ENCODE measurements at regions not wholly inside any gene's neighbourhood (a gene's known extent, or its start where the extent isn't known, plus 50 kb on each side); places are given as distances from the start of the nearest gene placed in this dataset.

GRCh38 chr7:52273685-52274610 is 761.5 kb upstream of the POM121L12 start:
- no peaks in the 10 kb centered on the region for H3K9me3 Mint-ChIP-seq
- WGBS, 2 experiments (ENCODE audit: insufficient coverage in 1 of 2, insufficient read length in 1 of 2), result 96 to 97% methylated on average over 31 to 60 of the region's 60 CpGs
- Histone ChIP-seq H3K27ac (ENCODE audit: low read depth, low read length) (no peak overlapping the region), H3K9ac (ENCODE audit: extremely low read depth, low read length, poor library complexity, severe bottlenecking) (no peak overlapping the region), H3K4me3 (ENCODE audit: low read length) (no peak overlapping the region), H3K36me3 (ENCODE audit: control insufficient read depth, insufficient read depth, low read length) (no peaks in the 10 kb centered on the region), H3K9me3 (ENCODE audit: control insufficient read depth, low read length) (no peaks in the 10 kb centered on the region), H3K27me3 (ENCODE audit: control insufficient read depth, insufficient read depth, low read length, poor library complexity, severe bottlenecking) (no peaks in the 10 kb centered on the region), H3K4me1 (ENCODE audit: control insufficient read depth, insufficient read depth, low read length) (no peaks in the 10 kb centered on the region)
- peak; percentile 68 for TF ChIP-seq CTCF (conservative IDR thresholded peaks at IDR 0.05)
- DNase-seq, result peak; percentile 80
- no peaks in the 10 kb centered on the region for H3K4me1 Mint-ChIP-seq
- H3K27ac Mint-ChIP-seq, result no peak overlapping the region
- H3K36me3 Mint-ChIP-seq (ENCODE audit: low read depth), result no peaks in the 10 kb centered on the region
- H3K27me3 Mint-ChIP-seq (ENCODE audit: insufficient read depth), result no peaks in the 10 kb centered on the region
- H3K4me3 Mint-ChIP-seq, result peak overlapping the region; percentile 50

GRCh38 chr7:52271703-52272102 is 763.7 kb upstream of the POM121L12 start:
- Mint-ChIP-seq H3K4me3 (no peak overlapping the region), H3K27ac (no peak overlapping the region), H3K36me3 (ENCODE audit: low read depth) (no peaks in the 10 kb centered on the region), H3K27me3 (ENCODE audit: insufficient read depth) (no peaks in the 10 kb centered on the region), H3K4me1 (no peaks in the 10 kb centered on the region), H3K9me3 (no peaks in the 10 kb centered on the region)
- WGBS, 2 experiments (ENCODE audit: insufficient coverage in 1 of 2, insufficient read length in 1 of 2), result 92 to 97% methylated on average over 2 to 3 of the region's 3 CpGs
- no peaks in the 10 kb centered on the region for H3K27me3 ChIP-seq (ENCODE audit: control insufficient read depth, insufficient read depth, low read length, poor library complexity, severe bottlenecking)
- no peaks in the 10 kb centered on the region for H3K9me3 ChIP-seq (ENCODE audit: control insufficient read depth, low read length)
- no peak for DNase-seq
- H3K36me3 ChIP-seq (ENCODE audit: control insufficient read depth, insufficient read depth, low read length), result no peaks in the 10 kb centered on the region
- no peak overlapping the region for H3K9ac ChIP-seq (ENCODE audit: extremely low read depth, low read length, poor library complexity, severe bottlenecking)
- no peak overlapping the region for H3K4me3 ChIP-seq (ENCODE audit: low read length)
- H3K4me1 ChIP-seq (ENCODE audit: control insufficient read depth, insufficient read depth, low read length), result no peaks in the 10 kb centered on the region
- H3K27ac ChIP-seq (ENCODE audit: low read depth, low read length), result no peak overlapping the region
- TF ChIP-seq CTCF (conservative IDR thresholded peaks at IDR 0.05), result no peak

- no peak for TF ChIP-seq CTCF (conservative IDR thresholded peaks at IDR 0.05)
- whole genome bisulfite sequencing, 2 experiments (ENCODE audit: insufficient coverage in 1 of 2, insufficient read length in 1 of 2), result 90 to 100% methylated on average over 2 to 3 of the region's 3 CpGs
- Mint-ChIP-seq H3K27ac (no peak overlapping the region), H3K27me3 (ENCODE audit: insufficient read depth) (no peaks in the 10 kb centered on the region), H3K4me1 (no peaks in the 10 kb centered on the region), H3K9me3 (no peaks in the 10 kb centered on the region), H3K36me3 (ENCODE audit: low read depth) (no peaks in the 10 kb centered on the region), H3K4me3 (no peak overlapping the region)
- Histone ChIP-seq H3K4me3 (ENCODE audit: low read length) (no peak overlapping the region), H3K4me1 (ENCODE audit: control insufficient read depth, insufficient read depth, low read length) (no peaks in the 10 kb centered on the region), H3K9ac (ENCODE audit: extremely low read depth, low read length, poor library complexity, severe bottlenecking) (no peak overlapping the region), H3K27ac (ENCODE audit: low read depth, low read length) (no peak overlapping the region), H3K36me3 (ENCODE audit: control insufficient read depth, insufficient read depth, low read length) (no peaks in the 10 kb centered on the region), H3K27me3 (ENCODE audit: control insufficient read depth, insufficient read depth, low read length, poor library complexity, severe bottlenecking) (no peaks in the 10 kb centered on the region), H3K9me3 (ENCODE audit: control insufficient read depth, low read length) (no peaks in the 10 kb centered on the region)
- DNase-seq, result no peak
Measured at GRCh38 chr7:52270301-52270700, 765.1 kb upstream of the POM121L12 start.
